Mesodermal cell (in vitro differentiated cells): ENCODE measurements at regions not wholly inside any gene's neighbourhood (a gene's known extent, or its start where the extent isn't known, plus 50 kb on each side); places are given as distances from the start of the nearest gene placed in this dataset.
"Not testable (repeated sequence)": the region's sequence is repeated elsewhere in the genome, so short reads cannot be mapped to it uniquely, and the experiment has no call there.

Experiments used
- H3K27ac ChIP-seq: 2 replicates; pipeline ENCODE4 v1.7.0; 2013; ENCODE audit warnings: mild to moderate bottlenecking, low read depth, low read length, moderate library complexity; ENCODE audit not compliant: severe bottlenecking
- H3K36me3 ChIP-seq: 2 replicates; pipeline ENCODE4 v1.7.1; 2013; ENCODE audit warnings: mild to moderate bottlenecking, low read length, moderate library complexity; ENCODE audit not compliant: control insufficient read depth, insufficient read depth
- H3K4me1 ChIP-seq: one replicate; pipeline ENCODE4 v1.7.1; 2013; ENCODE audit warnings: mild to moderate bottlenecking, low read length; ENCODE audit not compliant: insufficient read depth, control insufficient read depth, poor library complexity, severe bottlenecking
- H3K4me3 ChIP-seq: 2 replicates; pipeline ENCODE4 v1.7.0; 2013; ENCODE audit warnings: low read length, control low read depth, mild to moderate bottlenecking; ENCODE audit not compliant: insufficient read depth, poor library complexity, severe bottlenecking; ENCODE audit errors: extremely low read depth
- H3K9me3 ChIP-seq: 2 replicates; pipeline ENCODE4 v1.7.1; 2013; ENCODE audit warnings: mild to moderate bottlenecking, low read length, moderate library complexity; ENCODE audit not compliant: control insufficient read depth
- WGBS, 2 experiments: methylation state at CpG; one replicate each; pipeline ENCODE4 v1.1.5; 2013; ENCODE audit warnings: missing lambda C conversion rate in 2 of 2; ENCODE audit not compliant: insufficient coverage in 2 of 2; 5-methylcytosine and 5-hydroxymethylcytosine counted together

GRCh38 chr5:163569284-163569683, 63.9 kb downstream of the MAT2B start:
- Histone ChIP-seq H3K4me3 (no peak overlapping the region), H3K4me1 (peaks cover 6% of the 10 kb centered on the region), H3K27ac (no peak overlapping the region), H3K36me3 (no peaks in the 10 kb centered on the region), H3K9me3 (no peaks in the 10 kb centered on the region)
- WGBS, 2 experiments, result 100% methylated on average over 1 of the region's 1 CpG; no CpG with 5 or more reads in 1 of the 2 experiments

- no peak overlapping the region for H3K27ac ChIP-seq
- peaks cover 3% of the 10 kb centered on the region for H3K4me1 ChIP-seq
- 100% methylated on average over 1 of the region's 3 CpGs; no CpG with 5 or more reads in 1 of the 2 experiments for WGBS, 2 experiments
- no peaks in the 10 kb centered on the region for H3K9me3 ChIP-seq
- H3K4me3 ChIP-seq, result no peak overlapping the region
- no peaks in the 10 kb centered on the region for H3K36me3 ChIP-seq
These were observed 66.3 kb downstream of the MAT2B start for GRCh38 chr5:163571744-163572143.

DNA sequence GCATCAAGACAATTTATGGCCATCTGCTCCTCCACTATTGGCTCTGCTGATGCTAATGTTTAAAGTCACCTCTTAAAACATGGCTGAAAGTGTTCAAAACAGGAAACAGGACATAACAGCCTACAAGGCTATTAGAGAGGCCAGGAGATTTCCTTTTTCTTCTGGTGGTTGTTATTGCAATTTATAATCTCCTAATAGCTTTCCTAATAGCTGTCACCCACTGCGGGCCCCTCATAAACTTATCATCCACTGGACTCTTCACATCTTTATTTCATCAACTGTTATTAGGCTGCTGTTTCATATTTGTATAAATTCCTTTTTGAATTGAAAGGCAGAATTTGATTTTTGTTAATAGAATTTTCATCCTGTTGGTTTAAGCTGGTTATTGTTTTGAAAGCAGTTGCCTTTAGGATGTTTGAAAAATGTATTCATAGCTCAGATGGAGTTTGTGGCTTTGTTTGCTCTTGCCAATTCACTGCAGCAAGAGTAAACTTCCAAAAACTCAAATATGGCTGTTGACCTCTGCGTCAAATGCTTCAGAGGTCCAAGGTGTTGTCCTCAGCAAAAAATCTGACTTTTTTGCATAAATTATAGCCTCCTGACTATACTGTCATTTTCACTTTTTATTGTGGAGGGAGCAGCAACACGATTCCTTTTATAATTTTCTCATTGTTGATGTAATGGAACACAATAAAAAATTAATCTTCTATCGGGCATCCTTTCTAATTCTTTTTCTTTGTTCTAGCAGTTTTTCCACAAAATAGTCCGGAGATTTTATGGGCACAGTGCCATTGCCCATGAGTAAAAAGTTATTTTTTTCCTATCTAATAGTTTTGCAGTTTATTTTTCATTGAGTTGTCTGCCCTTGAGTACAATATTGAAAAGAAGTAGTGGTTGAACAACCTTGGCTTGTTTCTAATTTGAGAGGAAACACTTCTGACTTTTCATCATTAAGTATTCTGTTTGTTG, 69.3 kb downstream of the MAT2B start:
- Histone ChIP-seq H3K4me3 (no peak overlapping the region), H3K36me3 (no peaks in the 10 kb centered on the region), H3K4me1 (no peaks in the 10 kb centered on the region), H3K9me3 (no peaks in the 10 kb centered on the region), H3K27ac (no peak overlapping the region)
- WGBS, 2 experiments, result 86 to 100% methylated on average over 1 of the region's 5 CpGs

DNA sequence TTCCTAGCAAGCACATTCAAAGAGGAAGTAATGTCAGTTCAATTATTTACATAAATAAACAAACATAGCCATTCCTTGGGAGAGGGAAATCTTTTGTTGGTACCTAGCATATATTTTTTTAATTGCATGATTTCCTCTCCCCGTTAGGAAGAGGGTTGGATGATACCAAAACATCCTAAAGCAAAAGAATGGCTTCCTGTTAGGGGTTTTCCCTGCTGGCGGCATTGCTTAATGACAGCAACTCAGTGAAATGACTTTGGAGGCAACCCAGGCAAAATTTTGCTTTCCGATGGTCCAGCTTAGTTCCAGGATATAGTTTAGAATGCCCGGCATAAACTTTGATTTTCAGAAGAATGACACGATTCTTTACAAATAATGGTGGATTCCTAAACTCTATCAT, 73.2 kb downstream of the MAT2B start:
- no peak overlapping the region for H3K4me3 ChIP-seq
- WGBS, 2 experiments, result 77 to 87% methylated on average over 4 of the region's 5 CpGs
- no peaks in the 10 kb centered on the region for H3K36me3 ChIP-seq
- H3K9me3 ChIP-seq, result no peaks in the 10 kb centered on the region
- no peak overlapping the region for H3K27ac ChIP-seq
- H3K4me1 ChIP-seq, result no peaks in the 10 kb centered on the region

DNA sequence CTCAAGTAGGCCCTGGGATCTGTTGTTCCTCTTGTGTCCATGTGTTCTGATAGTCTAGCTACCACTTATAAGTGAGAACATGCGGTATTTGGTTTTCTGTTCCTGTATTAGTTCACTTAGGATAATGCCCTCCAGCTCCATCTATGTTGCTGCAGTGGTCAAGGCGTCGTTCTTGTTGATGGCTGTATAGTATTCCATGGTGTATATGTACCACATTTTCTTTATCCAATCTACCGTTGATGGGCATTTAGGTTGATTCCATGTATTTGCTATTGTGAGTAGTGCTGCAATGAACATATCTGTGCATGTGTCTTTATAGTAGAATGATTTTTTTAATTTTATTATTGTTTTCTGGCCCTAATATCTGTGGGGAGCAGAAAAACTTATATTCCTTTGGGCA, 74.3 kb downstream of the MAT2B start:
- Histone ChIP-seq H3K4me1 (no peaks in the 10 kb centered on the region), H3K4me3 (no peak overlapping the region), H3K27ac (no peak overlapping the region), H3K36me3 (no peaks in the 10 kb centered on the region), H3K9me3 (no peaks in the 10 kb centered on the region)
- no CpG with 5 or more reads among the region's 4 CpGs for WGBS, 2 experiments

DNA sequence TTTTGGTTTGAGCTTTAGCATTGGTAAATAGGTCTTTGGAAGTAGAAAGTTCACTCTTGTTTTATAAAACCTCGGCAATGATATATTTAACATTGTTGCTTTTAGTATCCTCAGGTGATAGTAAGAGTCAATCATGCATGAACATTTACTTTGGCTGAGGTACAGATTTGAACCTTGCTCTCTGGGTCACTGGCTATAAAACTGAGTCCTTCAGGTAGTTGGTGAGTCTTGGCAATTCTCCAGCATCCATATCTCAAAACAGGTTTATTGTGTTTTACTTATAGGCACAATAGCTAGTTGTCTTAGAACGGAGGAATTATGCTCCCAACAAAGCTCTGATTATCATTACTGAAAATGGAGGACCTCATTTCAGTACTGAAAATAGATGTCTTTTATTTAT, 75.1 kb downstream of the MAT2B start:
- WGBS, 2 experiments, result 92 to 100% methylated on average over 1 to 2 of the region's 2 CpGs
- no peak overlapping the region for H3K4me3 ChIP-seq
- H3K27ac ChIP-seq, result no peak overlapping the region
- H3K4me1 ChIP-seq, result no peaks in the 10 kb centered on the region
- no peaks in the 10 kb centered on the region for H3K9me3 ChIP-seq
- no peaks in the 10 kb centered on the region for H3K36me3 ChIP-seq

DNA sequence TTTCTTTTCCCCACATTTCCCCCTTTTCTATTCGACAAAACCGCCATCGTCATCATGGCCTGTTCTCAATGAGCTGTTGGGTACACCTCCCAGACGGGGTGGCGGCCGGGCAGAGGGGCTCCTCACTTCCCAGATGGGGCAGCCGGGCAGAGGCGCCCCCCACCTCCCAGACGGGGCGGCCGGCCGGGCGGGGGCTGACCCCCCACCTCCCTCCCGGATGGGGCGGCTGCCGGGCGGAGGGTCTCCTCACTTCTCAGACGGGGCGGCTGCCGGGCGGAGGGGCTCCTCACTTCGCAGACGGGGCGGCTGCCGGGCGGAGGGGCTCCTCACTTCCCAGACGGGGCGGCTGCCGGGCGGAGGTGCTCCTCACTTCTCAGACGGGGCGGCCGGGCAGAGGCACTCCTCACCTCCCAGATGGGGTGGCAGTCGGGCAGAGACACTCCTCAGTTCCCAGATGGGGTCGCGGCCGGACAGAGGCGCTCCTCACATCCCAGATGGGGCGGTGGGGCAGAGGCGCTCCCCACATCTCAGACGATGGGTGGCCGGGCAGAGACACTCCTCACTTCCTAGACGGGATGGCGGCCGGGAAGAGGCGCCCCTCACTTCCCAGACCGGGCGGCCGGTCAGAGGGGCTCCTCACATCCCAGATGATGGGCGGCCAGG, 78.2 kb downstream of the MAT2B start:
- not testable (repeated sequence) for H3K9me3 ChIP-seq, H3K4me3 ChIP-seq, H3K4me1 ChIP-seq, H3K27ac ChIP-seq, H3K36me3 ChIP-seq
- 88 to 96% methylated on average over 5 to 18 of the region's 50 CpGs for WGBS, 2 experiments

- WGBS, 2 experiments, result 57 to 100% methylated on average over 1 of the region's 1 CpG
- no peaks in the 10 kb centered on the region for H3K9me3 ChIP-seq
- H3K27ac ChIP-seq, result no peak overlapping the region
- no peak overlapping the region for H3K4me3 ChIP-seq
- H3K36me3 ChIP-seq, result no peaks in the 10 kb centered on the region
- H3K4me1 ChIP-seq, result no peaks in the 10 kb centered on the region
These were observed 79.8 kb downstream of the MAT2B start for GRCh38 chr5:163585206-163585605.

DNA sequence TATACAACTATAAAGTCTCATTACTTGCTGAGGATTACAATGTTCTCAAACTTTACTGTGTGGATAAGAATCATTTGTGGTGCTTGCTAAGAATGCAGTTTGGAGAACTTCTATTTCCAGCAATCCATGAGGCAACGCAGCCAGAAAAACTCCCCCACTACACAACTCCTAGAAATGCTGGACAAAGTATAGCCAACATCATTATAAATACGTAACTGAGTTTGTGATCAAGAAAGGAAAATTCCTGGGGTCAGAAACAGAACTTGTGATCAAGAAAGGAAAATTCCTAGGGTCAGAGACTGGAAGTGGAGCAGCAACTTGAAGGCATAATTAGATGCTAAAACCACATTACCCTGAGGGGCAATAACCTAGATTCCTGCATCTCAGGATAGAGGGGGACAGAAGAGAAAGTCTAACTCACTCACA, 81.1 kb downstream of the MAT2B start:
- Histone ChIP-seq H3K36me3 (no peaks in the 10 kb centered on the region), H3K4me1 (no peaks in the 10 kb centered on the region), H3K27ac (no peak overlapping the region), H3K9me3 (no peaks in the 10 kb centered on the region), H3K4me3 (no peak overlapping the region)
- WGBS, 2 experiments, result no CpG with 5 or more reads among the region's 2 CpGs

DNA sequence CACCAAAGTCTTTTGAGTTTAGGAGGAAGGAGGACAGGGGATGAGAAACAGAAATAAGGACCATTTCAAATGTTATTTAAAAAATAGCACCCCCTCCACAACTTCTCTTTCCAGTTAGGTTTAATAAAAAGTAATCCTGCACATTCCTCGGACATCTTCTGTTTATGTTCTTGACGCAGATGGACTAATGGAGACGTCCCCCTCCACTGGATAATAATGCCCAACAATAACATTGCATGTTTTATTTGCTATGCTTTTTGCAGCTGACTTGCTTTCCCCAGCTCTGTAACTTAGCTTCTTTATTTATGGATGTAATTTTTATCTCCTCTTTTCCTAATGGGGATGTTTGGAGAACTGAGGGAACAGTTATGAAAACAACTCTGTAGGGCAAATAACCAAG, 89.5 kb downstream of the MAT2B start:
- Histone ChIP-seq H3K4me3 (no peak overlapping the region), H3K36me3 (no peaks in the 10 kb centered on the region), H3K4me1 (no peaks in the 10 kb centered on the region), H3K27ac (no peak overlapping the region), H3K9me3 (no peaks in the 10 kb centered on the region)
- WGBS, 2 experiments, result 65 to 93% methylated on average over 2 to 3 of the region's 3 CpGs
